ENCODE measurements at regions not wholly inside any gene's neighbourhood (a gene's known extent, or its start where the extent isn't known, plus 50 kb on each side); places are given as distances from the start of the nearest gene placed in this dataset.

DNA sequence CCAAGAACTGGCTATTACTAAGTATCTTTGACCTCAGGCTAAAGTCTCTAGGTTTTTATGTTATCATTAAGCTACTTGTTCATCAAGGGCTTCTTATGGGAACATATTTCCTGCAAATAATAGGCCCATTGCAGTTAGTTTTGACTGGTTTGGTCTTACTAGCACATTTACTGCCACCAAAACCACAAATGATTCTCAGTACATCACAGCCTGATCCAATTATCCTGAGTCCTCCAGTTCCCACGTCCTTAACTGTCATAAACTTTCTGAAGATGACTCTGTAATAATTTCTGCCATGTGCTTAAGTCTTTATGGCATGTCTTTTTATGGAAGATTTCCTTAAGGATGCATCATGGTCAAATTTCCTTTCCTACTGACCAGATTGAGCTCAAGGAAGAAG is 123.3 kb upstream of the TANK start:
- TF ChIP-seq, protein P1, sequence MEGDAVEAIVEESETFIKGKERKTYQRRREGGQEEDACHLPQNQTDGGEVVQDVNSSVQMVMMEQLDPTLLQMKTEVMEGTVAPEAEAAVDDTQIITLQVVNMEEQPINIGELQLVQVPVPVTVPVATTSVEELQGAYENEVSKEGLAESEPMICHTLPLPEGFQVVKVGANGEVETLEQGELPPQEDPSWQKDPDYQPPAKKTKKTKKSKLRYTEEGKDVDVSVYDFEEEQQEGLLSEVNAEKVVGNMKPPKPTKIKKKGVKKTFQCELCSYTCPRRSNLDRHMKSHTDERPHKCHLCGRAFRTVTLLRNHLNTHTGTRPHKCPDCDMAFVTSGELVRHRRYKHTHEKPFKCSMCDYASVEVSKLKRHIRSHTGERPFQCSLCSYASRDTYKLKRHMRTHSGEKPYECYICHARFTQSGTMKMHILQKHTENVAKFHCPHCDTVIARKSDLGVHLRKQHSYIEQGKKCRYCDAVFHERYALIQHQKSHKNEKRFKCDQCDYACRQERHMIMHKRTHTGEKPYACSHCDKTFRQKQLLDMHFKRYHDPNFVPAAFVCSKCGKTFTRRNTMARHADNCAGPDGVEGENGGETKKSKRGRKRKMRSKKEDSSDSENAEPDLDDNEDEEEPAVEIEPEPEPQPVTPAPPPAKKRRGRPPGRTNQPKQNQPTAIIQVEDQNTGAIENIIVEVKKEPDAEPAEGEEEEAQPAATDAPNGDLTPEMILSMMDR (conservative IDR thresholded peaks at IDR 0.05; ENCODE audit: low read depth, low read length): no peak
- DNase-seq (ENCODE audit: low read depth): no peak
- H3K4me3 ChIP-seq (ENCODE audit: low read depth, low read length): no peak overlapping the region

DNA sequence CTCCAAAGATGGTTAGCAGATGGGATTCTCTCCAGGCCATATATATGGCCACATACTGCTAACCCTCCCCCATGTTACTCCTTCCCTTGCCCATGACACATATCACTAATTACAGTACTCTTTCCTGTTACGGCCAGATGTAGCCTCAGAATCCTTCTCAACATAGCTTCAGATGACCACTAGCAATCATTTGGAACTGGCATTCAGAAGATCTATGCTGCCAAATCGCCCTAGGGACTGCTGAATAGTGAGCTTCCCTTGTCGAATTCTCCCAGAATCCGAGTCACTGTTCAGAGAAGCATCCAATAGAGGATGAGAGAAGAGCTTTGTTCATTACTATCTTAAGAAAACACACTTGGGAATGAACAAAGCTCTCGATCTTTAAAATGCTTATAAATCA is 121.2 kb upstream of the TANK start:
- no peak for DNase-seq (ENCODE audit: low read depth)
- no peak overlapping the region for H3K4me3 ChIP-seq (ENCODE audit: low read depth, low read length)
- TF ChIP-seq, protein P1 (conservative IDR thresholded peaks at IDR 0.05; ENCODE audit: low read depth, low read length): no peak

DNA sequence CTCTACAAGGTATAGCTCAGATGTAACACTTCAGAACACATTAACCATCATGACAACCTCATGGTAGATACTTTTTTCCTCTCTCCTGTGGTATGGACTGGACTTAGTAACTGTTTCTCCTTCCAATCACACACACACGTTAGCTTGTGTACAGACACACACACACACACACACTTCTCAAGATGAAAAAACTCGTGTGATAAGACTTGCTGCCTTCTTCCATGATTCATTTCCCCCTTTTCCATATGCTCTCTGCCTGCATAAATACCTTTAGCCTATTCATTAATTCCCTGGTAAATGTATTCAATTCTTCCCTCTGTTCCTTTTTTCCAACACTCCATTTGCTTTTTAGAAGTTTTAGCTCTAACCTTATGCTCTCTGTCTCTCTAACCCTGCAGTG is 118.9 kb upstream of the TANK start:
- H3K4me3 ChIP-seq (ENCODE audit: low read depth, low read length): no peak overlapping the region
- TF ChIP-seq, protein P1 (conservative IDR thresholded peaks at IDR 0.05; ENCODE audit: low read depth, low read length): no peak
- no peak for DNase-seq (ENCODE audit: low read depth)

DNA sequence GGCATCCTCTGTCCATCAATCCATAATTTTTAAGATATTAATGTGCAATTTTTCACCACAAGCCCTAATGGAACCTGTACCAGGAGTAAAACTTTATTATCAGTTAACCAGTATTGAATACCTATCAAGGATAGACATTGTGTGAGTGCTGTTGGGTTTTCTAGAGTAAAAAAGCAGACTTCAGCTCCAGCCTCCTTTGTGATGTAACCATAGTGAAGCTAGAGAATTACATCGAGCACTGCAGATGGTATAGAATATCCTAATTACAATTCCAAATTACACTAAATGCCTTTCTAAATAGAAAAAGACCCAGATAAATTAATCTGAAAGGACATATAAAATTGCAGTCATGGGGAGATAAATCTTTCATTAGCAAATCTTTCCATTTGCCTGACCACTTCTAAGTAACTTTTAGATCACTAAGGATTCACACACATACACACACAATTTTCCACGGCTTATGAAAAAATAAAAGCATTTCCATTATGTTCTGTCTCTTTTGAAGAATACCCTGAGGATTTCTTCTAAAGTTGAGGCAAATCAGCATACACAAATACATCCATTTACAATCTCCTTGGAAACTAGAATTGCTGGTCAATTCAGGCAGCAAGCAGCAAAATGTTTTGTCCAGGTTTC is 117.1 kb upstream of the TANK start:
- TF ChIP-seq, protein P1 (conservative IDR thresholded peaks at IDR 0.05; ENCODE audit: low read depth, low read length): no peak
- no peak for DNase-seq (ENCODE audit: low read depth)
- H3K4me3 ChIP-seq (ENCODE audit: low read depth, low read length): no peak overlapping the region

DNA sequence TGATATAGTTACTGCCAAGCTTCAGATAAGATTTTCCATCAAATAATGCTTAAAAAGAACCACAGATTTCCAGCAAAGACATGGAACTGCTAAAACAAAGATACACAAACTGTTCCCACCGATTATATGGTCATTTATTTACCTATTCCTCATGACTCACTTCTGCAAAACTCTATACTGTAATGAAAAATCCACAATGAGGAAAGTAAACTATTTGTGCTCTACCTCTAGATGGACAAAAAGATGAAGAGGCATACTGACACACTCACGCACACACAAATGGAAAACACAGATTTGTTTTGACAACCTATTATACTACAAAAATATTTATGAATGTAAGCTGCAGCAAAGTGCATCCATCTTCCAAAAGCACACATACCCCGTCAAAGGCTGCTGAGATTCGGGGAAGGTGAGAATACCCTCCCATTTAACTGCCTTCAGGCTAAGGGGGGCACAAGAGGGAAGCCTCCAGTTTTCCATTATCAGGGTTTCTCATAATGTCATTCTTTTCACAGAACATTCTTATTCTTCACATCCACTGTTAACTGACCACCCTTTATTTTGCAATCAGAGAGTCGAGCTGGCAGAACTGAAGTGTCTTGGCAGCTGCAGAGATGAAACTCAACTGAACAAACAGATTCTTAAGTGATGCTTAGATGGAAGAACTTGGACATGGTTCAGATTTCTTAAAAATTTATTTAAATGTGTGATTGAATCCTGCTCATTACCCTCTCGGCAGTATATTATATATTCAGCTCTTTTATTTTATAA is 115.9 kb upstream of the TANK start:
- TF ChIP-seq, protein P1 (conservative IDR thresholded peaks at IDR 0.05; ENCODE audit: low read depth, low read length): no peak
- no peak overlapping the region for H3K4me3 ChIP-seq (ENCODE audit: low read depth, low read length)
- DNase-seq (ENCODE audit: low read depth): no peak

GRCh38 chr2:161044921-161045320 is 115.3 kb upstream of the TANK start:
- DNase-seq (ENCODE audit: low read depth): no peak

More at GRCh38 chr2:161044921-161045320, 115.3 kb upstream of the TANK start:
- TF ChIP-seq, protein P1 (conservative IDR thresholded peaks at IDR 0.05; ENCODE audit: low read depth, low read length): no peak
- H3K4me3 ChIP-seq (ENCODE audit: low read depth, low read length): no peak overlapping the region

Measured in epithelial cell of proximal tubule (primary cell).